Liver (tissue), 8 donors: ENCODE measurements at regions not wholly inside any gene's neighbourhood (a gene's known extent, or its start where the extent isn't known, plus 50 kb on each side); places are given as distances from the start of the nearest gene placed in this dataset.
"Not testable (repeated sequence)": the region's sequence is repeated elsewhere in the genome, so short reads cannot be mapped to it uniquely, and the experiment has no call there.

Experiments used
- DNase-seq: peaks from one replicate; pipeline ENCODE4 v3.0.0-alpha.2; 2017; ENCODE audit warnings: low spot score
- H3K27ac ChIP-seq, 2 donors: one replicate each; pipeline ENCODE4 v1.7.0; 2013; ENCODE audit warnings: inconsistent platforms in 2 of 2, low read length in 2 of 2, control low read depth in 1 of 2, low read depth in 1 of 2, mild to moderate bottlenecking in 1 of 2
- H3K27me3 ChIP-seq, 4 donors: one replicate each; pipeline versions ENCODE4 v1.6.1 to v1.7.0; 2013; ENCODE audit warnings: low read length in 3 of 4, inconsistent platforms in 1 of 4, mild to moderate bottlenecking in 1 of 4, moderate library complexity in 1 of 4; ENCODE audit not compliant: control insufficient read depth in 4 of 4, insufficient read depth in 4 of 4
- H3K36me3 ChIP-seq, 4 donors: one replicate each; pipeline versions ENCODE4 v1.6.1 to v1.7.0; 2013; ENCODE audit warnings: low read length in 3 of 4, mild to moderate bottlenecking in 3 of 4, low read depth in 1 of 4, moderate library complexity in 1 of 4; ENCODE audit not compliant: control insufficient read depth in 4 of 4, insufficient read depth in 3 of 4
- H3K4me1 ChIP-seq, 4 donors: one replicate each; pipeline versions ENCODE4 v1.6.1 to v1.7.0; 2013; ENCODE audit warnings: low read length in 3 of 4, mild to moderate bottlenecking in 3 of 4, moderate library complexity in 1 of 4; ENCODE audit not compliant: control insufficient read depth in 4 of 4, insufficient read depth in 4 of 4
- H3K4me3 ChIP-seq, 3 donors: one replicate each; pipeline versions ENCODE4 v1.6.1 to v1.7.0; 2013; ENCODE audit warnings: low read length in 3 of 3, control low read depth in 1 of 3, low read depth in 1 of 3, mild to moderate bottlenecking in 1 of 3
- H3K9ac ChIP-seq, 2 donors: one replicate each; pipeline ENCODE4 v1.7.0; 2013; ENCODE audit warnings: low read length in 2 of 2, mild to moderate bottlenecking in 2 of 2, moderate library complexity in 2 of 2, control low read depth in 1 of 2, low read depth in 1 of 2
- H3K9me3 ChIP-seq, 4 donors: one replicate each; pipeline versions ENCODE4 v1.6.1 to v1.7.0; 2013; ENCODE audit warnings: low read length in 3 of 4; ENCODE audit not compliant: control insufficient read depth in 4 of 4
- CTCF ChIP-seq: fragments of 150-350 bp; IDR thresholded peaks from 2 replicates; pipeline ENCODE4 v1.5.1; 2017; ENCODE audit warnings: improper control_type of control experiment, low read depth, low read length; ENCODE audit not compliant: missing input control
- EGR1 ChIP-seq, 2 donors: IDR thresholded peaks; 2 replicates each; pipeline ENCODE4 v1.6.1; 2016 to 2018; ENCODE audit warnings: antibody characterized with exemption in 2 of 2, low read depth in 2 of 2
- FOXA1 ChIP-seq: IDR thresholded peaks from 2 replicates; pipeline ENCODE4 v1.6.1; 2016; ENCODE audit warnings: antibody characterized with exemption
- FOXA2 ChIP-seq: IDR thresholded peaks from 2 replicates; pipeline ENCODE4 v1.6.1; 2016; ENCODE audit warnings: antibody characterized with exemption
- GABPA ChIP-seq, 2 donors: IDR thresholded peaks in 1 of 2; conservative IDR thresholded peaks in 1 of 2; 2 replicates each; pipeline ENCODE4 v1.6.1; 2016; ENCODE audit warnings: antibody characterized with exemption in 2 of 2, mild to moderate bottlenecking in 1 of 2, moderate library complexity in 1 of 2
- HNF4G ChIP-seq: IDR thresholded peaks from 2 replicates; pipeline ENCODE4 v1.6.1; 2016; ENCODE audit warnings: antibody characterized with exemption
- JUND ChIP-seq, 2 donors: IDR thresholded peaks; 2 replicates each; pipeline ENCODE4 v1.6.1; 2016; ENCODE audit warnings: antibody characterized with exemption in 2 of 2
- MAX ChIP-seq: IDR thresholded peaks from 2 replicates; pipeline ENCODE4 v1.6.1; 2016; ENCODE audit warnings: antibody characterized with exemption
- REST ChIP-seq: IDR thresholded peaks from 2 replicates; pipeline ENCODE4 v1.6.1; 2016; ENCODE audit warnings: antibody characterized with exemption, mild to moderate bottlenecking
- RXRA ChIP-seq, 2 donors: IDR thresholded peaks; 2 replicates each; pipeline ENCODE4 v1.6.1; 2017 to 2018; ENCODE audit warnings: antibody characterized with exemption in 2 of 2, mild to moderate bottlenecking in 1 of 2
- TAF1 ChIP-seq: conservative IDR thresholded peaks from 2 replicates; pipeline ENCODE4 v1.6.1; 2016; ENCODE audit warnings: antibody characterized with exemption, mild to moderate bottlenecking
- ZBTB33 ChIP-seq: IDR thresholded peaks from 2 replicates; pipeline ENCODE4 v1.6.1; 2016; ENCODE audit warnings: antibody characterized with exemption
- WGBS: extraction: QIAGEN DNeasy Blood & Tissue Kit; methylation state at CpG from one replicate; pipeline ENCODE4 v1.1.7; 2013; 5-methylcytosine and 5-hydroxymethylcytosine counted together
- donor health status: healthy.
- donor health status: healthy.
- donor health status: healthy.
- donor health status: healthy.
- donor health status: healthy.

- no peak overlapping the region for H3K27ac ChIP-seq
- no peak overlapping the region for H3K4me3 ChIP-seq
- no peak for DNase-seq
- H3K9me3 ChIP-seq: no peaks in the 10 kb centered on the region
- 58% methylated on average over 6 of the region's 6 CpGs for WGBS
- H3K9ac ChIP-seq: no peak overlapping the region
- H3K4me1 ChIP-seq: no peaks in the 10 kb centered on the region
- TF ChIP-seq TAF1 (no peak), JUND (IDR thresholded peaks at IDR 0.05) (no peak), GABPA (IDR thresholded peaks at IDR 0.05 in 1 of 2, conservative IDR thresholded peaks at IDR 0.05 in 1 of 2) (no peak), CTCF (no peak), RXRA (IDR thresholded peaks at IDR 0.05) (no peak)
- no peaks in the 10 kb centered on the region for H3K36me3 ChIP-seq
- no peaks in the 10 kb centered on the region for H3K27me3 ChIP-seq
Measured at GRCh38 chr12:33111850-33112249, 215.3 kb upstream of the PKP2 start.

GRCh38 chr12:33107827-33108226, 211.2 kb upstream of the PKP2 start:
- not testable (repeated sequence) for H3K4me1 ChIP-seq, H3K9me3 ChIP-seq, H3K4me3 ChIP-seq, H3K36me3 ChIP-seq, DNase-seq, H3K27me3 ChIP-seq, H3K27ac ChIP-seq, H3K9ac ChIP-seq
- 71% methylated on average over 7 of the region's 7 CpGs for WGBS

GRCh38 chr12:33093534-33093933, 197.0 kb upstream of the PKP2 start:
- no peaks in the 10 kb centered on the region for H3K4me1 ChIP-seq
- no peaks in the 10 kb centered on the region for H3K27me3 ChIP-seq
- no peak overlapping the region for H3K9ac ChIP-seq
- no peaks in the 10 kb centered on the region for H3K9me3 ChIP-seq
- WGBS: 54% methylated on average over 2 of the region's 2 CpGs
- H3K27ac ChIP-seq: no peak overlapping the region
- H3K36me3 ChIP-seq: no peaks in the 10 kb centered on the region
- TF ChIP-seq FOXA2: no peak
- no peak for TF ChIP-seq TAF1
- TF ChIP-seq REST: no peak
- no peak for TF ChIP-seq ZBTB33
- no peak for TF ChIP-seq HNF4G
- TF ChIP-seq CTCF: no peak
- no peak for TF ChIP-seq FOXA1
- no peak for TF ChIP-seq GABPA (IDR thresholded peaks at IDR 0.05 in 1 of 2, conservative IDR thresholded peaks at IDR 0.05 in 1 of 2)
- no peak for TF ChIP-seq MAX
- TF ChIP-seq EGR1 (IDR thresholded peaks at IDR 0.05; ENCODE audit: low read depth in 2 of 2): no peak
- no peak overlapping the region for H3K4me3 ChIP-seq
- no peak for DNase-seq

GRCh38 chr12:33087876-33088275, 191.3 kb upstream of the PKP2 start:
- H3K27me3 ChIP-seq, H3K9ac ChIP-seq, H3K4me1 ChIP-seq, H3K9me3 ChIP-seq, H3K36me3 ChIP-seq, H3K4me3 ChIP-seq, DNase-seq, H3K27ac ChIP-seq: not testable (repeated sequence)
- WGBS: 76% methylated on average over 1 of the region's 1 CpG
